GM19043 (cell line): ENCODE measurements at regions not wholly inside any gene's neighbourhood (a gene's known extent, or its start where the extent isn't known, plus 50 kb on each side); places are given as distances from the start of the nearest gene placed in this dataset.
"Not testable (repeated sequence)": the region's sequence is repeated elsewhere in the genome, so short reads cannot be mapped to it uniquely, and the experiment has no call there.

ENCODE experiments used
- ATAC-seq: cut with Tn5 transposase; IDR thresholded peaks from one replicate; pipeline ENCODE4 v1.9.1; 2021; ENCODE audit warnings: low read depth; ENCODE audit not compliant: unreplicated experiment

DNA sequence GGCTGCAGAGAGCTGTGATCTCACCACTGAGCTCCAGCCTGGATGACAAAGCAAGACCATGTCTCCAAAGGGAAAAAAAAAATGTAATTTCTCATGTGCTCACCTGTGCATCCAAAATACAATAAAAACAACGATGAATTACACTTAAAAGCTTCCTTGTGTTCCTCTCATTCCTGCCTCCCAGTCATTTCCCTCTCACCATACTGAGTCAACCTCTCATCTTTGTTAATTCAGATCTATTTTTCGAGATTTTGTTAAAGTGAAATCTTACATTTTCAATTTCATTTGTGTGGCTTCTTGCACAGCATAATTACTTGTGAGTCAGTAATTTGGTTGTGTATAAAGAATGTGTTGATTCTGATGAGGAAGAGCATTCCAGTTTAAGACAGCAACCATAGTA is 1203.2 kb downstream of the TMEM121 start:
- ATAC-seq = no peak

- ATAC-seq = no peak
Measured at GRCh38 chr14:106733771-106734170, 1207.4 kb downstream of the TMEM121 start.

DNA sequence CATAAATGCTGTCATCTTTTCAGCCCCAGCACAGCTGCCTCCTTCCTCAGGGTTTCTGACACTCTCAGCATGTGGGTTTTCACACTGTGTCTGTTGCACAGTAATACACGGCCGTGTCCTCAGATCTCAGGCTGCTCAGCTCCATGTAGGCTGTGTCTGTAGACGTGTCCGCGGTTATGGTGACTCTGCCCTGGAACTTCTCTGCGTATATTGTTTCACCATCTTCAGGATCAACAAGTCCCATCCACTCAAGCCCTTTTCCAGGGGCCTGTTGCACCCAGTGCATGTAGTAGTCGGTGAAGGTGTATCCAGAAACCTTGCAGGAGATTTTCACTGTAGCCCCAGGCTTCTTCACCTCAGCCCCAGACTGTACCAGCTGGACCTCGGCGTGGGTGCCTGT is 1210.6 kb downstream of the TMEM121 start:
- ATAC-seq = no peak

DNA sequence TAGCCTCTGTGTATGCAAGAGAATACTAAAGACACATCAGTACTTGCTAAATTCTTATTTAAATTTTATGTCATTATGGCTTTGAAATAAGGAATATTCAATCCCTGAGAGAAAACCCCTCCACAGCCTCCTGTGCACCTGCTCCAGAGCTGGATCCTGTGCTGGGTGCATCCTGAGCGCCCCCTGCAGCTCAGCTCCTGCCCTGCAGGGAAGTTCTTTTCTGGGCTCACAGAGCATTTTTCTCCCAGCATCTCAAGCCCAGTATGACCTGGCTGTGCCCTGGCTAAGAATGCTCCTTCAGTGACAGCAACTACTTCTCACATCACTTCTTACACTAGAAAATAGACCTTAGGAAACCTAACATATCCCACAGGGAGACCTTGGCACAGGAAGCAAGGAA is 1211.7 kb downstream of the TMEM121 start:
- ATAC-seq = no peak

GRCh38 chr14:106738598-106739258 is 1212.3 kb downstream of the TMEM121 start:
- ATAC-seq = not testable (repeated sequence)

GRCh38 chr14:106741086-106741827 is 1214.9 kb downstream of the TMEM121 start:
- ATAC-seq = peak; percentile 76

- not testable (repeated sequence) for ATAC-seq
Measured at GRCh38 chr14:106745016-106745767, 1218.8 kb downstream of the TMEM121 start.

GRCh38 chr14:106750089-106750488 is 1223.7 kb downstream of the TMEM121 start:
- not testable (repeated sequence) for ATAC-seq

DNA sequence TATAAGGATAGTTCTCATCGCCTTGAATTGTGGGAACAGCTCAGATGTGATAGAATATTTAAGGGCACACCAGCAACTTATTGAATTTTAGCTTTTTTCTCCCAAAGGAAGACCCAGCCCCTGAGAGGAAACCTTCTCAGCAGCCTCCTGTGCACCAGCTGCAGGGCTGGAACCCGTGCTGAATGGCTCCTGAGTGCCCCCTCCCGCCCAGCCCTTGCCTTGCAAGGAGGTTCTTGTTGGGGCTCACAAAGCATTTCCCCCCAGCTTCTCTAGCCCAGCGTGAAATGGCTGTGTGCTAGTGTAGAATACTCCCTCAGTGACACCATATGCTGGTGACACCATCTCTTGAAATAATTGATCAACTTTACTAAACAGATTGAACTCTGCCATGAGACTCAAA is 1227.4 kb downstream of the TMEM121 start:
- not testable (repeated sequence) for ATAC-seq

DNA sequence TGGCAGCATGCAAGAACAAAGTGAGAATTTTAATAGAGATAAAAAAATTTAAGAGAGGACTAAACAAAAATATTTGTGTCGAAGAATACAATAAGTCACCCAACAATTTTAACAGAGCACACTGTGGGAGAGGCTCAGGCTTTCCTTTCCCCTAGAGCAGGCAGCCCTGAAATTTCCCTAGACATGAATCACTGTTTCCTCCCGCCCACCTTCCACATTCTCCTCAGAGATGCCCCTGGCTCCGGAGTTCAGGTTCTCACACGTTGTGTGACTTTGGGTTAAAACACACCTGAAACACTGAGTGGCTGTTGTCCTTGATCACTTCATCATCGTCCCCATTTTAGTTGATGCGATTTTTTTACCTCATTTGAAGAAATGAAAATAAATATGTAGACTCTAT is 1231.1 kb downstream of the TMEM121 start:
- ATAC-seq = not testable (repeated sequence)

GRCh38 chr14:106761886-106762816 is 1235.8 kb downstream of the TMEM121 start:
- ATAC-seq = not testable (repeated sequence)

- ATAC-seq = not testable (repeated sequence)
Measured at GRCh38 chr14:106764968-106765369, 1238.6 kb downstream of the TMEM121 start.

DNA sequence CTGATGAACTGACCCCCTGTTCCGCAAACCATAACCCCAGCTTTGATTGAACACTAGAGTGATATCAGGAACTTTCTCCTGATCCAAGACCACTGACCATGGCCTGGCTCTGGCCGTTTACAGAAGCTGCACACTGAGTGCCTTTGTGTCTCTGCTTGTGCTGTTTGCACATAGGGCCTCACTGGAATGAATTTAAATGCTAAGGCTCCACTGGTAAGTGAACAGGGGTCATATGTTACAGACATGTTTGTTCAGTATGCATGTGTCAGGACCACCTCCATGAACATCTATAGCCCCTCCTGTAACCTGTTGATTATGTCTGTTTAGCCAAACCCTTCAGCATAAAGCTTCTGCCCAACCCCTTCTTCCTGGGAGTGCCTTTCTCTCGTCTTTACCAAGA is 1239.8 kb downstream of the TMEM121 start:
- ATAC-seq = no peak

DNA sequence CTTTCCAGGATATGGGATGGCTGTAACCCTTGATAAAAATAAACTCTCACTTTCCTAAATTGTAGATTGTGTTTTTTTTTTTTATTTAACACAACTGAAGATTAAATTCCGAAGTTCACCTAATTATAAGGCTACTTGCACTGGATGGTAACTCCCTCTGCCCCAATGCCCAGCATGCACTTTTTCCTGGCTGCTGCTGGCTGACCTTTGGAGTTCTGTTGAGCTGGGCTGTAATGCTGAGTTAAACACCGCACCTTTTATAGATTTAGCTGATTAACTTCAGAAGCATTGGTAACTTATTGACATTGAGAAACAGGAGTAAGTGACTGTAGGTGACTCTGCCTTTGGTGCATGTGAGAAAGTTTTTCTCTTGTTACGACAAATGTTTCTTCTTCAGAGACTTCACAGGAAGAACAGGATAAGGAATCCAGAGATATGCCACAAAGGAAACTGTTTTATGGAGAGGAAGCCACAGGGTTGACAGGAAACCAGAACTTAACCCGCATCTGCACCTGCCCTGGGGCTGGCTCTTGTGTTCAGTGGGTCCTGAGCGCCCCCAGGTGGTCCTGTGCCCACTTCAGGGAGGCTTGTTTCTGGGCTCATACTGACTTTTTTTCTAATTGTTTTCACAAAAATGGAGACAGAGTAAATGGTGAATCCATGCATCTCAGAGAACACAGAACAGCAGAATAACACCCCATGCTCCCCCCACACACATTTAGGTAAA is 1240.3 kb downstream of the TMEM121 start:
- ATAC-seq = not testable (repeated sequence)

DNA sequence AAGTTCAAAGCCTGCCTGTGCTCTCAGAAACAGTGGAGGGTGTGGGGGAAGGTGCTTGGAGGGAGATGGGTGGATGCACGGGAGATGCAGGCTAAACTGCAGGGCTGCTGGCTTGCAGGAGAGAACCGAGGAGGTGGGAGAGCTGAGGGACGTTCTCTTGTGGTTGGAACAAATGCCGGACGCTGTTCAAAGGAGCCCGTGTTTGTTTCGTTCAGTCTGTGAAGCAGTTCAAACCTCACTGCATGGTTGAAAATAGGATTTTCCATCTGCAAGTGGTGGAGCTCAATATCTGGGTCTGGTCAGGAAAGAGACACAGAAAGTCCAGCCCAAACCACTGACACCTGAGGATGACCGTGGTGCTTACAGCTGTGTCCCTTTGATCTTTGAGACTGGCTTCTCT is 1241.8 kb downstream of the TMEM121 start:
- not testable (repeated sequence) for ATAC-seq

- ATAC-seq = not testable (repeated sequence)
Measured at GRCh38 chr14:106768972-106769700, 1242.8 kb downstream of the TMEM121 start.

DNA sequence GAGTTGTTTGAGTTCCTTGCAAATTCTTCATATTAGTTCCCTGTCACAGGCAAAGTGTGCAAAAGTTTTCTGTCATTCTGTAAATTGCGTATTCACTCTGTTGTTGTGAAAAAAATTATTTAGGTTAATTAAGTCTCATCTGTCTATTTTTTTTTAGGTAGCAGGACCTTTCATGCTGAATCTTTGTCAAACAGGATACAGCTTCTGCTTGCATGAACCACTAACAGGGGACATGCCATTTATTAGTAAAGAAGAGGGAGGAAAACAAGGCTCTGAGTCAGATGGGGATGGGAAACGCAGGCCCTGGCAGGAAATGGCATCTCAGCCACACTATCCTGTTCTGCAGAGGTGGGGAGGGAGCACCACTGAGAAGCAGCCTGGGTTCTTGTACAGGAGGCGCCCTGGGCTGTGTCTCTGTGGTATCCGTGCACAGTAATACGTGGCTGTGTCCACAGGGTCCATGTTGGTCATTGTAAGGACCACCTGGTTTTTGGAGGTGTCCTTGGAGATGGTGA is 1243.8 kb downstream of the TMEM121 start:
- ATAC-seq = not testable (repeated sequence)

- not testable (repeated sequence) for ATAC-seq
Measured at GRCh38 chr14:106774889-106775480, 1248.6 kb downstream of the TMEM121 start.
